ENCODE measurements at regions not wholly inside any gene's neighbourhood (a gene's known extent, or its start where the extent isn't known, plus 50 kb on each side); places are given as distances from the start of the nearest gene placed in this dataset.

DNA sequence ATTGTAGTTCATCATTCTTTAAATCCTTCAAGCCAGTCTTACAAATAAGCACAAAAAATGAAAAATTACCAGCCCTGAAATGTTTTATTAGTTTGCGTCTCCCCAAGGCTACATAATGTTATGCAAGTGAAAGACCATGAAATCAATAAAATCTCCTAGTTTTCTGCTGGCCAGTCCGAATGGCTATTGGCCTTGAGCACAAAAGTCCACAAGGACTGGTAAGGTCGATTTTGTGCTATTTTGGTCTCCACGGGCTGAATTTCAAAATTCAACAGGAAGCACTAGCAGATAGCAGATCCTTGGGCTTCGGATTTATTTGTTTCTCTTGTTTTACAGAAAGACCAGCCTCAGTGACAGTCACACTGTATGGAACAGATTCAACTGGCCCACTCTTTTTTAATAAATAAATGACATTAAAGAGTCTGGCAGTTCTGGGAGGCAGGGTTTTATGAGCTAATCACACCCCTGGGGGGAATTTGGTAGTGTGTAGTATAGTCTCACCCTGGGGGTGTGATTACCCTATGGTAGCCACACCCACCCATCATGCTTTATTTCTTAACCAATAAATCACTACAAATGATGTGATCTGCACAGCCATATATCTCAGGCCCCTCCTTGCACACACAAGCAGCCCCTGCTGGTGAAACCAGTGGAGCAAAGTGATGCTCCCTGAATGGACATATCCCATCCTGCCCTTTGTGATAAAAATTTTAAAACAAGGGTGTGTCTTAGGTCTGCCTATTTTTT is 51.1 kb upstream of the TMEM33 start:
- DNase-seq, result no peak

DNA sequence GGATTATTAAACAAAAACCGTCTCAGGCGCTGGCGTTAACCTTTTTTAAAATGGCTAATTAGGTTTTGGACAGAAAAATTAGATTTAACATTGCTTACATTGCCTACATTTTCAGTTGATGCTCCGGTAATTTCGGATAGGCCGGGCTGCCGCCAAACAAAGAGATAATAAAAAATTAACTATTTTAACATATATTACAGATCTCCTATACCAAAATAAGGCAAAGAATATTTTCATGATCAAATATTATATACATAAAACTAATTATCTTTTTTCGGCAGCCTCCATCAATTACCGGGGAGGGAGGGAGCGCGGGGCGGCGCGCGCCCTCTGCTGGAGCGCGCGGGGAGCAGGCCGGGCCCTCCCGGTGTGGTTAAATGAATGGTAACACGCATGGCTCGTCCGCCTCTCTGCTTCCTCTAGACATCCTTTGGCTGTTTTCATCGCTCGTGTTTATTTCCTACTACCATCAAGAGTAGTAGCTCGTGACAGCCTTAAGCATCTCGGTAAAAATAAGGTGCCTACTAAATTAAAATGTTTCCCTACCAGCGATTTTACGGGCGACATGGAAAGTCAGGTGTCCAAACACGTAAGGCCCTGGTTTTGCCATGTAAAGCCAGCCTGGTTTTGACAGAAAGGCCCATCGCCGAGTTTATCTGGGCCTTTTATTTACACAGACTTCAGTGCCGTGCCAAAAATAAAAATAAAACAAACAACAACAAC is 52.4 kb upstream of the TMEM33 start:
- DNase-seq, result peak; percentile 51

DNA sequence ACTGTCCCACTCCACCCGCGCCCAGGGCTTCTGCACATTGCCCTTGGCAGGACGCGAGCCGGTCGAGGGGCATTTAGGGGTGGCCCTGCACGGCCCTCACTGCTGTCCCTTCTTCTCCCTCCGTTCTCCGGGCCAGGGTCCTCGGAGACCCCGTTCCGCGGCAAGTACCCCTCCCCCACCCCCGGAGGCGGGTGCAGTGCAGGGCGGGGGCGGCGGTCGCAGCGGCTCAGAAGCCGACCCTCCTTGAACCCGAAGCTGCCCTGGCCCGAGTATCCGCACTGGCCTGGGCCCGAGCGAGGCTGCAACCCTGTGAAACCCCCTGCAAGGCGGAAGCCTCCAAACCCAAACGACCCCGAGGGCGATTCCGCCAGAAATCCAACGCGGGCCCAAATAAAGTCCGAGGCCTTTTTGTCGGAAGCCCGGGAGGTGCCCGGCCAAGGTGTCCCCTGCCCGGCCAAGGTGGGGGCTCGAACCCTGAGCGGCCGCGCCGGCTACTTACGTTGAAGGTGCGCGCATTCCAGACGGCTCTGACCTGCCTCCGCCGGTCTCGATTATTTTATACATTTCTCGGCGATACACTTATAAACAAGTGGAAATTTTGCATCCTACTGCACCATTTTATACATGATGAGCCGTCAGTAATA is 53.1 kb upstream of the TMEM33 start:
- DNase-seq, result no peak

DNA sequence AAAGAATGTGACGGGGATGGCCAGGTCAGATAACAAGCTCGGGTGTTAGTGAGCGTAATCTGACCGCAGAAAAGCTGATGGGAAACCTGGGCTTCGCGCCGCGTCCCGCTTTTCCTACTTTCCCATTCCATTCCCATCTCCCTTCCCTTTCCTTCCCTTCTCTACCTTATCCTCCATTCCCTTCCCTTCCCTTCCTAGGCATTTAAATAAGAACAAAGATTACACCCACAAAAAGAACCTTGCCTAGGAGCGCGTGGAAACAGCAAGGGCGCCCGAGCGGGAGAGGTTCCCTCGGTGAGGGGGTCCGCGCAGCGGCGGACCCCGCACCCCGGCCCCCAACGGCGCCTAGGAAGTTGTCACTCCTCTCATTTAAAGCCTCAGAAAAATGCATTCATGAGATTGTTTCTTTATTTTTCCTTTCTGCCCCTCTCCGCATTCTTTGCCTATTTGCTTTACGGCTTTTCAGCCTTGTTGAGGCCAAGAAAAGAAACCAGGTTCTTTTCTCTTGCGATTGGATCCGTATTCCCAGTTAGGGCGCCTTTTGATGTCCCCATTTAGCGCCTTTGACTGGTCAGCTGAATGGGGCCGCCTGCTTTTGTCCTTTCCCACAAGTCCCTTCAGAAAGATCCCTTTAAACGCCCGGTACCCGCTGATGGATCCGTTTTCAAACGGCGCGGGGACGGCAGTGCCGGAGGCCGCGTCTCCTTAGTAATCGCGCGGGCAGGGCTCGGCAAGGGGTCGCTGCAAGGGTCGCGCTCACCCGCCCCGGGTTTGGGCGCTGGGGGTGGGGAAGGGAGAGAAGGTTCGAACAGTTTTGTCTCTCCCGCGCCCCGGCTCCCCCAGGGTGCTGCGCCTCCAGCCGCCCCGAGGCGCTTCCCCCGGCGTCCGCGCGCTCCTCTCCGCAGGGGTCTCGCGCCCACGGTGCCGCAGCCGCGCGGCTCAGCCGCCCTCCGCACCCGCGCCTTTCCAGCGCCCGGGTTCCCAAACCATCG is 54.1 kb upstream of the TMEM33 start:
- no peak for DNase-seq

DNA sequence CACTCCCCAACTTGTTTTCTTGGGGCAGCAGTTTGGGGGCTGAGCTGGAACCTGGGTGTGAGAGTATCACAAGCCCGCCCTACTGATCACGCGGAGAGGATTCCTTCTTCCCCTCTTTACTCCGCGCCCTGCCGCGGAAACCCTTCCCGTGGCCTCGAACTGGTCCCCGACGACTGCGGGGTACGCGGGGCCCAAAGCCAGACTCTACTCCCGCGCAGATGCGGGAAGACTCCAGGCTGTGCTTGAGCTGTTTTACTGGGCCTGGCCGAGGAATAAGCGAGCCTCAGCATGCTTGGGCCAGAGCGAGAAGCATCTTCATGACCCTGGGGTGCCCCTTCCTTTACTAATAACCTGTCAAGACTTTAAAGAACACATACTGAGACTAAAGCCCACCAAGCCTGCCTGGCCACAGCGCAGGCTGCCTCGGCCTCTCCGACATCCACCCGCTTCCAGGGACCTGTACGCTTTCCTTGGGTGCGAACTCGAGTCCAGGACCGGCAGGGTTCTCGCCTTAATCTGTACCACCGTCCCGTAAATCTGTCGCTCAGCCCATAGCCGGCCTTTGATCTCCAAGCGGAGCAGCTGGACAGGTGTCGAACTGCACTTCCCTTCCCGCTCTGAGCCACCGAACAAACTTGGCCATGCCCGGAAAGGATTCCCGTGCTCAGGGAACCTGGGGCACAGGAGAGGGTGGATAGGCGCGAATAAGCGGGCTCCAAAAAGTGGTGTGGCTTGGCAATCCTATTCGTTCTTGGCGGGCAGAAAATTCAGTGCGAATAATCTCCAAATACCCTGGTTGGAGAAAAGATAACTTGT is 55.0 kb upstream of the TMEM33 start:
- no peak for DNase-seq

DNA sequence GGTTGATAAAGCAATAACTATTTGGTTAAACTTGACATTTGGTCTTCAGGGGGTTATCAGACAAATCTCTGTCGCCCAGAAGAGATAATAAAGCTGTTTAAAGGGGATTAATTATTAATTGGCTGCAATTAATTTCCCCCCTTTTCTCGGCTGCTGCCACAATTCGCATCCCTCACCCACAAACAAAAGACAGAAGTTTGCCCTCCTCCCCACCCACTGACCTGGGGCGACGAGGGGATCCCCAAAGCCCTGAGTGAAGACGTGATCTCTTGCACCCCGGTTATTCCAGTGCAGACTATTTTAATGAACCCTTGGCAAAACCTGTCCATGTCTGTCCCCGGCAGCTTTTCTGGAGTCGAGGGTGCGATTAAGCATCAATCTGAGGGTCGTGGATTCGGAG is 55.7 kb upstream of the TMEM33 start:
- no peak for DNase-seq

DNA sequence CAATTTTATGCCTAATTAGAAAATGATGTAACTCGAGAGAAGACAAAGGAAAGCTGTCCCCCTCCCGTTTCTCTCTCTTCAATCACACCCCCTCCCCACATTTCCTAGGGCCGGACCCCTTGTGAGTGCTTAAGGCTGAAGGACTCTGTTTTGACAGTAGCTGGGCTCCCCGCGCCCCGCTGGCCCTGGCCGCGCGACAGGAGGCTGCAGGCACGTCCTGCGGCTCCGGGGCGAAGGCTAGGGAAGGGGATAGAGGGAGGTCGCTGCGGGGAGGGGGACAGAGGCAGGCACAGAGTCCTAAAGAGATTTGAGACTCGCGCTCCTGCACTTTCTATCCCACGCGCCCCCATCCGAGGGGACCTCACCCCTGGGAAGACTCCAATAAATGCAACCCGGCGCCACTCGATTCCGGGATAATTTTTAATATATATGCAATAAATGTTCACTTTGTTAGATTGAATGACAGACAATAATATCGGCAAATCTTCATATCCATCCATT is 56.2 kb upstream of the TMEM33 start:
- DNase-seq, result no peak

DNA sequence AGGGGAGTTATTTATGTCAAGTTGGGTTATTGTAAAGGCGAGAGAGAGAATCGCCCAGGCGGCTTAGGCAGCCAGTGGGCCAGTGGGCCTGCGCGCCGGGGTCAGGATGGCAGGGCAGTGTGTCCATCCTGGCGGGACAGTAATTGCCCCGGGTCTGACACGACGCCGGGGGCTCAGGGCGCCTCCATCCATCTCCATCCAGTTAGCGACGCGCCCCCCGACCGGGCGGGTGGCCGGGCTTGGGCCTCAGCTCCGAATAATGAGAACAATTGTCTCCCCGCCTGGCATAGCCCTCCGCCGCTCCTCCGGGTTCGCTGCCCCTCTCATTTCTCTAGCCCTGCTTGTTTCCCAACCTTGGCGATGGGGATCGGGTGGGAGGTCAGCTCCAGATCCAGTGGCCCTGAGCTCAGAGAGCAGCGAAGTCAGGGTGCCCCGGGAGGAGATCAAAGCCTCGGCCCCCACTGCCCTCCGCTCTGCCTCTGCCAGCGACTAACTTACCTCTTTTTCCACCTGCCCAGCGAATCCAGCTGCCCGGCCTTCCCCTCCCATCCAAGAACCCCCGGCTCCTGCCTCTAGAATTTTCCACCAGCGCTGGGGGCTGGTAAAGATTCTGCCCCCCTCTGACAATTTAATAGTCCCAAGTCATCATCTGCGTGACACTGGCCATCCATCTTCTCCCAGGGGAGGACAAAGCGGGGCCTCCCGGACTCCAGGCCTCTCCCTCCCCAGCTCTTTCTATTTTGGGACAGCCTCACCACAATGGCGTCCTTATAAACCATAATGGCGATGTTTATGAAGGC is 56.9 kb upstream of the TMEM33 start:
- DNase-seq, result no peak

DNA sequence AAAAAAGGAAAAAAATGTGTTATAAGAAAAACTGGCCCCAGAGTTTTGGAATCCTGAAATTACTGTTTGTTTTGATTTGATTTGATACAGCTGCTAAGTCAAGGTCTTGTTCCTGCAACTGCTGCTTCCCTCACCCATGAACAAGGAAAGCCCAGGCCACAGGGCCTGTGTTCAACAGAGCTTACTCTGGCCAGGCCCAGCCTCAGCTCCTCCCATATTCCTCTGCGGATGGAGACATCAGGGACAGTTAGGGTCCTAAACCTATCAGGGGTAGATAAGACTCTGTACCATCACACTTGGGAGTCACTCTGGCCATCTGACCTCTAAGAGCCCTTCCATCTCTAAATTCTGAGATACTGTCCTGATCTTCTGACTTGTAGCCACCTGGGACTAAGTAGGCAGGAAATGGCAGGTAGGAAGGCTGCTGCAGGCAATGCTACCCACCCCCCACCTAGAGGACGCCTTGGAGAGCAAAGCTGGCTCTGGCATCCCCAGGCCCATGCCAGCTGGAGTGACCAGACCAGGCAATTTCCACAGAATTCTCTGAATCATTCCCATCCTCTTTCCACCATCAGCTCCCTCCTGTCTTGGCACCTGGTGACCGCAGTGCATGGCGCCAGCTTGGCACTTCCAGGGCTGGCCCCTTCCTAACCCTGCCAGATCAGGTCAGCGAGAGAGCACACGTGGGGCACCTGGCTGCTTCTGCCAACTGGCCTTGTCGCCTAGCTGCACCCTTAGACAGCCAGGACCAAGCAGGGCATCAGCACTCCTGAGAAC is 58.0 kb upstream of the TMEM33 start:
- no peak for DNase-seq

DNA sequence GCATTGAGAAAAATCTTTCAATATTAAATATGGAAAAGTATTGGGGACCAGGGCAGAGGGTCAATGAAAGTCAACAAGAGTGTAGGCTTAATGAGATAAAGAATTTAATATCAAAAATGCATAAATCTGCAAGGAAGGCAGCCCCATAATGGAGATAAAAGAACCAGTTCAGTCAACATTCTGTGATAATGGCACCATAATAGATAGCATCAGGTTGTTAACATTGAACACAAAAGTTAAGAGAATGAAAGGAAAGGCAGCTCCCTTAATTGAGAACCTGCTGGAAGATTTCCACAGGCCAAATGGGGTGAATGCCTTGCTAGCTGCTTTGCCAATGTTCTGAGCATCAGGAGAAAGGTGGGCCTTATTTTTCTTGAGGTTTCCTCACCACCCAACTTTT is 60.4 kb upstream of the TMEM33 start:
- no peak for DNase-seq

DNA sequence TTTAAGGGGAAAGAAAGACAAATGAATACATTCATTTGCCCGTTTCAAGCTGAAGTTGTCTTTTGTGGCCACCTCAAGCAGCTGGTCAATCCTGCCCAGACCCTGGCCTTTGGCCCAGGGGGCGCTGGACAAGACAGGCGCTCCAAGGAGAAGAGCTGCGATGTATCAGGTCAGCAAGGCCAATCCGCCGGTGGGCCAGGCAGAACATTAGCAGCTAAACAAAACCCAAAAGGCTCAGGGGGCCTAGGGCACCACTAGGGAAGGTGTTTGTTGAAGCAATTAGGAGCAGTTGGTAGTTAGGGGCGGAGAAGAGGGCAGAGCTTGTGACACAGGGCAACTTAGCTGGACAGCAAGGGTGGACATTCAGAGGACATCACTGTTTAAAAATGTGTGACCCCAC is 60.8 kb upstream of the TMEM33 start:
- DNase-seq, result no peak

DNA sequence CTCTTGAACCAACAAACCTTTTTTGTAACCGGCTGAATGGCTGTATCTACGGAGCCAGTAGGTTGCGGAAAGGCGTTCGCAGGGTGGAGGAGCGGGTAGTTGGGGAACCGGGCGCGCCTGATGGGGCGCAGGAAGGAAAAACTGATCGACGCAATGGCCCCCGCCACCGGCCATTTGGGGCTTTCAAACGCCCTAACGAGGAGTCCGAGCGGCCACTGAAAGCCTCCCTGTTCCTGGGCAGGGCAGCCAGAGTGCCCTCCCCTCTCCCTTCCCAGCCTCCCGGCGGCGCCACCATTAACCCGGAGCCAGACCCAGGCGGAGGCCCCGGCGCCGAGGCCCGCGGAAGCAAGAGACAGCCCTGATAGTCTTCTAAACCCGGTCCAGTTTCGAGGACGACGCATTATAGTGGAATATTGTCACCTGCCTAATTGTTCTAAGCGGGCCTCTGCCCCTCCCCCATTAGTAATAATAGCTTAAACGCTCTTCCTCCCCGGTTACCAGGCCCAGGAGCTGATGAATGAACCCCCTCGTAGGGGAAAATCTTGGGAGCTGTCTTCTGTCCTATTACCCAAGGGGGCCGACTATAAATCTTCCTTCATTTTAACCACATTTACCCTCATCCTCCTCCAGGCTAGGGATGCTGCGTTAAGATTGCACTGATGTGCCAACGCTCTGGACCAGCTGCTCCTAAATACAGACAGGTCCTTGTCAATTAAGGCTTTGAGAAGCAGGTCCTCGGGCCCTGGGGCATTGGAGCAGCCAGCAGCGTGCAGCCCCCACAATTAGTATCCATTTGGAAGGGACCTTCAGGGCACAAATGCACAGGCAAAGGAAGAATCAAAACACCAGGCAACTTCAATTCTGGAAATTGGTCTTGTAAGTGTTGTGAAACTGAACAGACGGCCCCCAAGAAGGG is 61.6 kb upstream of the TMEM33 start:
- DNase-seq, result no peak

DNA sequence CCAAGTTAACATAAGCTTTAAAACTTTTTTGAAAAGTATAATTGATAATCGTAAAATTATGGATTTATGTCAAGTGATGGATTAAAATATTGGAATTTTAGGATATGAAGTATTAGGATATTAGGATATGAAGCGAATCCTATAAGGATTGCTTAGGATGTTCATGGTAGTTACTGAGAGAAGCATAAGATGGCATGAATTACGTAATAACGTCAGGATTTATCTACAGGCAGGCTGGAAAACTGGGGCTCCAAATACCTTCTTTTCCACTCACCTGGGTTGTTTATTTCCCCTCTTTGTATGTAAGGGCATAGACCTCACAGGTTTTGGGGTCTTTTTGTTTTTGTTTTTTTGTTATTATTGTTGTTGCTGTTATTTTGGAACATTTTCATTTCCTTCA is 65.2 kb upstream of the TMEM33 start:
- DNase-seq, result no peak

DNA sequence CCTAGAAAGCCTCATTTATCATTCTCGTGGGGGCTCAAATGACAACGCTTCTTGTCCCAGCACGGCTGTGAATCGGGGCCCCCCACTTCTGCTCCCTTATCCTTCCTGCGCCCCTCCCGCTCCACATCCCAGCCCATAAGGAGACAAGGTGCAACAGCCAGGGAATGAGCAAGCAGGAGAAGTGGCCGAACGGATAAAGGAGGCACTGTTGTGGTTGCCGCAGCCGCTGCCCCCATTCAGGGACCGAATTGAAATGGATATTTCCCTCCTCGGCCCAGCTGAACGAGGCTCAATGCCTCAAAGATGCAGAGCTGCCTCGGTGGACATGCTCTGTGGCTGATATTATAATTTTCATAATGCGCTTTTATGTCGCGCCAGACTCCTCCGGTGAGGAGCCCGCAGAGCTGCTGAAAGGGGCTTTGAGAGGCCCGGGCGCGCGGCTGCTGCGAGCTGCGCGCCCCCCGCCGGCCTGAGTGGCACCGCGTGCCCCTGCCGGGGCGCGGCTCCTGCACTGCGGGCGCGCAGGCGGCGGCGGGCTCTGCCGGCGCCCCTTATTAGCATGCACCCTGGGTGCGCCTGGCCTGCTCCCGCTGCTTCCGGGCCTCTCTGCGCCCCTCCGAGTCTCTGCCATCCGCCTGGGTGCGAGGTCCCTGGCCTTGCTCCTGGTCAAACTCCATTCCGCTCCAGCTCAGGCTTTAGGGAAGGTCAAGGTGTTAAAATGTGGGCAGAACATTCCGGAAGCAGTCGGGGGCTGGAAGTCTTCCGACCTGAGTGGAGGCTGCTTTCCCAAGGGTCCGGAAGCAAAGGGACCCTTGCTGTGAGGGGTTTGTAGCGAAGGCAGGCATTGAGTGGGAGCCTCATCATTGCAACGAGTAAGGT is 68.2 kb upstream of the TMEM33 start:
- DNase-seq, result no peak

DNA sequence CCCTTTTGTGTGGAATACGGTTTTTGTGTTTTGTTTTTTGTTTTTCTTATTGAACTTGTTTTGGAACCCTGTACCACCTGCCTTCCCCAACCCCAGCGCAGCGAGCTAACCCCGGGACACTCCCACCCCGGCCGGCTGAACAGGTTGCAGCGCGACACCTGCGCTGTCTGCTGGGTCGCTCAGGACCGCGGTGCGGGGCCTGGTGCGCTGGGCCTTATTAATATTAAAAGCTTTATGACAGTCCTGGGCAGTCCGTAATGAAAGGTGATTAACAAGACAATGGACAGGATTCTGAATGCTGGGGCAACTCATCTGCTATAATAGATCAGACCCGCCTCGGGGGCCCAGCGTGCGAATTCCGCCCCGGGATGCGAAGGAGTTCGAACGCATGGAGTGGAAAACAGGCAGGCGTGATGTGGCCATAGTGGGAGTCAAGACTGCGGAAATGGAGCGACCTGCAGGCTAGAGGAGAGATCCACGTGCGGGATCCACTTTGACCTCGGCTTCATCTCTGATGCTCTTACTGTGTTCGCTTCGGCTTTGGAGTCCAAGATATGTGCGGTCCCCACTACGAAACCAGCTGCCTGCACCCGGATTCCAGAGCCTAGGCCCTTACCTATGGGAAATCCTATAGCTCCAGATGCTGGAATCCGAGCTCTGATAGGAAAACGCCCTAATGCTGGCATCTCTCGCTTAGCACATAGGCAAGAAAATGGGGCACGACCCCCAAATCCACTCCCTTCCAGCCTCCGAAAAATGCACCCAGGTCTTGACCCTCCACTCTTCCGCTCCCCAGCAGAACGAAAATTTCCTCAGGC is 69.0 kb upstream of the TMEM33 start:
- DNase-seq, result no peak

DNA sequence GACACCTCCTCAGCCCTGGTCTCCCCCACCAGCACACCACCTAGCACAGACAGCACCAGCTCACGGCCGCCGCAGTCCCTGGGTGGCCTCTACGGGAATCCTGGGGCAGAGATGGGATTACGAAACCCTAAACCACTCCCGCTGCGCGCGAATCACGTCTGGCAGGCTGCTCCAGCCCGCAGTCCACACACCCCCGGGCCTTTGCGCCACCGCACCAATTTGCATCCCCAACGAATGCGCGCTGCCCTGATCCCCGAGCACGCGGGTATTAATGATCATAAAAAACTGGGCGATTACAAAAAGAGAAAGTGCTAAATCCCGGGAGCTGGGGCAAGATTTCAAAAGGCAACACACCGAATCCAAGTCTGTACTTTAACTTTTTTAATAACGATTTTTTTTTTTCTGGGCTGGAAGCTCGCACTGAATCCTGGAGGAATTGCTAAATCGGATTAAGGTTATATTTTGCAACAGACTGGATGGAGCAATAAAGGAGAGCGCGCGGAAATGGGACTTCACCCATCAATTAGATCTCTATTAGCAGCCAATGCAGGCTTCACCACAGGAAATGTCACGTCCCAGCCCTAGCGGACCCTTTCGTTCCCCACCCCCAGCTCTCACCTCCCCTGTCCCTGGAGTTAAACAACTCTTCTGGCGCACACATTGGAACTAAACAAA is 69.8 kb upstream of the TMEM33 start:
- no peak for DNase-seq

Data from hindlimb muscle (tissue), 1 donor.